Activated CD4-positive, alpha-beta T cell treated with anti-CD3 and anti-CD28 coated beads for 4 hours (primary cell): ENCODE measurements at regions not wholly inside any gene's neighbourhood (a gene's known extent, or its start where the extent isn't known, plus 50 kb on each side); places are given as distances from the start of the nearest gene placed in this dataset.

Source experiments
- DNase-seq, 2 donors: peaks; one replicate each; pipeline ENCODE4 v3.0.0-alpha.2; 2020

GRCh38 chr20:51216850-51217249 lies 193.9 kb upstream of the KCNG1 start:
- DNase-seq, result no peak

- DNase-seq, result no peak
These were observed 189.9 kb upstream of the KCNG1 start for GRCh38 chr20:51212816-51213215.

- DNase-seq, result no peak
These were observed 188.3 kb upstream of the KCNG1 start for GRCh38 chr20:51211191-51211590.

- no peak for DNase-seq
These were observed 187.2 kb upstream of the KCNG1 start for GRCh38 chr20:51210084-51210483.

- DNase-seq, result no peak
These were observed 185.3 kb upstream of the KCNG1 start for GRCh38 chr20:51208162-51208561.

- no peak for DNase-seq
These were observed 183.2 kb upstream of the KCNG1 start for GRCh38 chr20:51206032-51206662.

GRCh38 chr20:51204794-51205193 lies 181.9 kb upstream of the KCNG1 start:
- DNase-seq, result no peak

GRCh38 chr20:51204051-51204715 lies 181.3 kb upstream of the KCNG1 start:
- DNase-seq, result no peak

GRCh38 chr20:51202304-51202703 lies 179.4 kb upstream of the KCNG1 start:
- DNase-seq, result no peak

GRCh38 chr20:51199920-51200319 lies 177.0 kb upstream of the KCNG1 start:
- no peak for DNase-seq

- no peak for DNase-seq
These were observed 176.1 kb upstream of the KCNG1 start for GRCh38 chr20:51198876-51199523.

GRCh38 chr20:51198238-51198637 lies 175.3 kb upstream of the KCNG1 start:
- no peak for DNase-seq

- DNase-seq, result no peak
These were observed 174.2 kb upstream of the KCNG1 start for GRCh38 chr20:51196991-51197651.

GRCh38 chr20:51195990-51196389 lies 173.1 kb upstream of the KCNG1 start:
- no peak for DNase-seq

GRCh38 chr20:51195419-51195901 lies 172.6 kb upstream of the KCNG1 start:
- DNase-seq, result no peak

- no peak for DNase-seq
These were observed 170.3 kb upstream of the KCNG1 start for GRCh38 chr20:51193066-51193772.

- DNase-seq, result no peak
These were observed 167.9 kb upstream of the KCNG1 start for GRCh38 chr20:51190783-51191180.

- no peak for DNase-seq
These were observed 167.2 kb upstream of the KCNG1 start for GRCh38 chr20:51189814-51190782.

GRCh38 chr20:51188941-51189340 lies 166.0 kb upstream of the KCNG1 start:
- no peak for DNase-seq

GRCh38 chr20:51187261-51187660 lies 164.4 kb upstream of the KCNG1 start:
- DNase-seq, result no peak

GRCh38 chr20:51185861-51186260 lies 163.0 kb upstream of the KCNG1 start:
- DNase-seq, result no peak

- no peak for DNase-seq
These were observed 162.4 kb upstream of the KCNG1 start for GRCh38 chr20:51185277-51185676.
